NB4 (cell line): ENCODE measurements at regions not wholly inside any gene's neighbourhood (a gene's known extent, or its start where the extent isn't known, plus 50 kb on each side); places are given as distances from the start of the nearest gene placed in this dataset.

Experiments
- DNase-seq: peaks from one replicate; pipeline ENCODE4 v3.0.0; 2010; ENCODE audit warnings: low read depth
- H3K4me3 ChIP-seq: one replicate; pipeline ENCODE4 v1.5.1; 2011; ENCODE audit warnings: mild to moderate bottlenecking, low read depth, low read length, moderate library complexity
- MAX ChIP-seq: IDR thresholded peaks from 2 replicates; pipeline ENCODE4 v1.6.1; 2011; ENCODE audit warnings: low read depth, low read length
- MYC ChIP-seq: IDR thresholded peaks from 2 replicates; pipeline ENCODE4 v1.6.1; 2011; ENCODE audit warnings: low read depth, low read length
- POLR2A ChIP-seq: IDR thresholded peaks from 2 replicates; pipeline ENCODE4 v1.6.1; 2011; ENCODE audit warnings: mild to moderate bottlenecking; ENCODE audit not compliant: insufficient read length; ENCODE audit errors: extremely low read depth
- TF ChIP-seq, protein P1 (sequence below): IDR thresholded peaks from one replicate; pipeline ENCODE4 v1.5.1; 2012; ENCODE audit warnings: low read depth, low read length

GRCh38 chr3:23696842-23697241, 108.9 kb upstream of the UBE2E1 start:
- no peak for DNase-seq
- no peak for TF ChIP-seq MYC
- no peak for TF ChIP-seq POLR2A
- no peak for TF ChIP-seq MAX
- TF ChIP-seq, protein P1, sequence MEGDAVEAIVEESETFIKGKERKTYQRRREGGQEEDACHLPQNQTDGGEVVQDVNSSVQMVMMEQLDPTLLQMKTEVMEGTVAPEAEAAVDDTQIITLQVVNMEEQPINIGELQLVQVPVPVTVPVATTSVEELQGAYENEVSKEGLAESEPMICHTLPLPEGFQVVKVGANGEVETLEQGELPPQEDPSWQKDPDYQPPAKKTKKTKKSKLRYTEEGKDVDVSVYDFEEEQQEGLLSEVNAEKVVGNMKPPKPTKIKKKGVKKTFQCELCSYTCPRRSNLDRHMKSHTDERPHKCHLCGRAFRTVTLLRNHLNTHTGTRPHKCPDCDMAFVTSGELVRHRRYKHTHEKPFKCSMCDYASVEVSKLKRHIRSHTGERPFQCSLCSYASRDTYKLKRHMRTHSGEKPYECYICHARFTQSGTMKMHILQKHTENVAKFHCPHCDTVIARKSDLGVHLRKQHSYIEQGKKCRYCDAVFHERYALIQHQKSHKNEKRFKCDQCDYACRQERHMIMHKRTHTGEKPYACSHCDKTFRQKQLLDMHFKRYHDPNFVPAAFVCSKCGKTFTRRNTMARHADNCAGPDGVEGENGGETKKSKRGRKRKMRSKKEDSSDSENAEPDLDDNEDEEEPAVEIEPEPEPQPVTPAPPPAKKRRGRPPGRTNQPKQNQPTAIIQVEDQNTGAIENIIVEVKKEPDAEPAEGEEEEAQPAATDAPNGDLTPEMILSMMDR, result no peak

GRCh38 chr3:23697416-23697815, 108.3 kb upstream of the UBE2E1 start:
- H3K4me3 ChIP-seq, result no peak overlapping the region
- TF ChIP-seq, protein P1, result no peak
- TF ChIP-seq MAX (no peak), MYC (no peak), POLR2A (no peak)
- DNase-seq, result no peak

More at GRCh38 chr3:23696842-23697241, 108.9 kb upstream of the UBE2E1 start:
- H3K4me3 ChIP-seq, result no peak overlapping the region

GRCh38 chr3:23698652-23699313, 107.0 kb upstream of the UBE2E1 start:
- no peak for DNase-seq
- TF ChIP-seq MAX (no peak), POLR2A (no peak), MYC (no peak)
- TF ChIP-seq, protein P1, result no peak
- H3K4me3 ChIP-seq, result no peak overlapping the region

DNA sequence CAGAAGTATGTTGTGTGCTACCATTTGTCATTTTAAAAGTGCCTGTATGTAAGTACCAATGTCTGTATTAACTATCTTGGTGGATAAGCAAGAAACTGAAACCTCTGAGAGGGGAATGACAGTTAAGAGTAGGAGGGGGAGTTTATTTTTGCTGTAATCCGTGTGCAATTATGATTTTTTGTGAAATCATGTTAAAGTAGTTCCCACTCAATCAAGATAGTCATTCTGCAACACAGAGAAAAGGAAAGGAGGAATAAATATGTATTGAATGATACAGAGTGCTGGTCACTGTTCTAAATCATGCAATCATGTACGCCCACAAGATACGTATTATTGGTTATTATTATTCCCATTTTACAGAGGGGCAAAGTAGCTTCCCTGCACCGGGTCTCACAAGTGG, 105.1 kb upstream of the UBE2E1 start:
- H3K4me3 ChIP-seq, result no peak overlapping the region
- TF ChIP-seq POLR2A, result no peak
- DNase-seq, result no peak

- no peak for DNase-seq
- no peak overlapping the region for H3K4me3 ChIP-seq
- TF ChIP-seq MAX (no peak), POLR2A (no peak), MYC (no peak)
- TF ChIP-seq, protein P1, result no peak
Observed at GRCh38 chr3:23701716-23702597, 103.8 kb upstream of the UBE2E1 start.

- no peak for DNase-seq
- H3K4me3 ChIP-seq, result no peak overlapping the region
- TF ChIP-seq MAX (no peak), POLR2A (no peak), MYC (no peak)
- TF ChIP-seq, protein P1, result no peak
Observed at GRCh38 chr3:23704298-23704697, 101.5 kb upstream of the UBE2E1 start.
